Activated T-cell treated with anti-CD3 and anti-CD28 coated beads, Interleukin-2, amount 50 U/mL, for 72 hours (primary cell): ENCODE measurements at regions not wholly inside any gene's neighbourhood (a gene's known extent, or its start where the extent isn't known, plus 50 kb on each side); places are given as distances from the start of the nearest gene placed in this dataset.

Experiments
- ATAC-seq, 2 donors: fragments of 150-1000 bp; cut with Tn5 transposase; replicated peaks in 1 of 2; 2 replicates each; pipeline ENCODE4 v1.10.0; 2021; ENCODE audit warnings: moderate library complexity in 2 of 2, mild to moderate bottlenecking in 1 of 2
- DNase-seq, 2 donors: peaks; one replicate each; pipeline ENCODE4 v3.0.0; 2021 to 2022; ENCODE audit warnings: mixed read lengths in 1 of 2
- H3K27ac Mint-ChIP-seq: one replicate; pipeline ENCODE4 v1.8.0; 2022; ENCODE audit warnings: mild to moderate bottlenecking, moderate library complexity, mixed read lengths
- H3K27me3 Mint-ChIP-seq: one replicate; pipeline ENCODE4 v1.8.0; 2022; ENCODE audit warnings: low read depth, mixed read lengths
- H3K36me3 Mint-ChIP-seq, 2 donors: one replicate each; pipeline ENCODE4 v1.8.0; 2022; ENCODE audit warnings: mixed read lengths in 2 of 2, mild to moderate bottlenecking in 1 of 2; ENCODE audit not compliant: insufficient read depth in 2 of 2
- H3K4me1 Mint-ChIP-seq: one replicate; pipeline ENCODE4 v1.8.0; 2022; ENCODE audit warnings: low read depth, mixed read lengths
- H3K4me3 Mint-ChIP-seq, 2 donors: one replicate each; pipeline ENCODE4 v1.8.0; 2022; ENCODE audit warnings: mild to moderate bottlenecking in 2 of 2, mixed read lengths in 2 of 2, moderate library complexity in 2 of 2
- H3K9me3 Mint-ChIP-seq, 2 donors: one replicate each; pipeline ENCODE4 v1.8.0; 2022; ENCODE audit warnings: mixed read lengths in 2 of 2

- DNase-seq (no peak), ATAC-seq (no peak)
- no peak overlapping the region for H3K4me3 Mint-ChIP-seq
- peaks cover 2 to 3% of the 10 kb centered on the region in 2 donors for H3K9me3 Mint-ChIP-seq
- no peak overlapping the region for H3K27ac Mint-ChIP-seq
- no peaks in the 10 kb centered on the region for H3K36me3 Mint-ChIP-seq
- H3K27me3 Mint-ChIP-seq, result no peaks in the 10 kb centered on the region
- no peaks in the 10 kb centered on the region for H3K4me1 Mint-ChIP-seq
Measured at GRCh38 chr10:56606202-56606601, 245.1 kb upstream of the ZWINT start.

GRCh38 chr10:56605051-56605450, 244.0 kb upstream of the ZWINT start:
- Mint-ChIP-seq H3K4me3 (no peak overlapping the region), H3K9me3 (peaks cover 2 to 3% of the 10 kb centered on the region in 2 donors), H3K4me1 (no peaks in the 10 kb centered on the region), H3K27me3 (no peaks in the 10 kb centered on the region), H3K27ac (no peak overlapping the region), H3K36me3 (no peaks in the 10 kb centered on the region)
- DNase-seq, result no peak
- no peak for ATAC-seq

GRCh38 chr10:56604624-56605023, 243.6 kb upstream of the ZWINT start:
- Mint-ChIP-seq H3K36me3 (no peaks in the 10 kb centered on the region), H3K27ac (no peak overlapping the region), H3K27me3 (no peaks in the 10 kb centered on the region), H3K9me3 (peaks cover 2 to 3% of the 10 kb centered on the region in 2 donors), H3K4me1 (no peaks in the 10 kb centered on the region), H3K4me3 (no peak overlapping the region)
- DNase-seq, result no peak
- no peak for ATAC-seq

GRCh38 chr10:56599201-56599600, 238.1 kb upstream of the ZWINT start:
- Mint-ChIP-seq H3K4me1 (no peaks in the 10 kb centered on the region), H3K36me3 (no peaks in the 10 kb centered on the region), H3K9me3 (peaks cover 0 to 9% of the 10 kb centered on the region in 2 donors), H3K27ac (no peak overlapping the region), H3K4me3 (no peak overlapping the region), H3K27me3 (no peaks in the 10 kb centered on the region)
- DNase-seq, result no peak
- no peak for ATAC-seq

GRCh38 chr10:56596257-56596656, 235.2 kb upstream of the ZWINT start:
- Mint-ChIP-seq H3K4me1 (no peaks in the 10 kb centered on the region), H3K4me3 (no peak overlapping the region), H3K36me3 (peaks cover 0 to 3% of the 10 kb centered on the region in 2 donors), H3K9me3 (peaks cover 0 to 13% of the 10 kb centered on the region in 2 donors), H3K27me3 (no peaks in the 10 kb centered on the region), H3K27ac (no peak overlapping the region)
- ATAC-seq (no peak), DNase-seq (no peak)

- Mint-ChIP-seq H3K4me1 (no peaks in the 10 kb centered on the region), H3K9me3 (peaks cover 0 to 13% of the 10 kb centered on the region in 2 donors), H3K36me3 (peaks cover 0 to 3% of the 10 kb centered on the region in 2 donors), H3K27ac (no peak overlapping the region), H3K27me3 (no peaks in the 10 kb centered on the region), H3K4me3 (no peak overlapping the region)
- DNase-seq (no peak), ATAC-seq (no peak)
Measured at GRCh38 chr10:56593120-56593519, 232.1 kb upstream of the ZWINT start.

GRCh38 chr10:56586461-56586891, 225.4 kb upstream of the ZWINT start:
- Mint-ChIP-seq H3K4me3 (no peak overlapping the region), H3K9me3 (peaks cover 1% of the 10 kb centered on the region in 2 donors), H3K27me3 (no peaks in the 10 kb centered on the region), H3K4me1 (no peaks in the 10 kb centered on the region), H3K27ac (no peak overlapping the region), H3K36me3 (no peaks in the 10 kb centered on the region)
- no peak for DNase-seq
- ATAC-seq, result no peak

GRCh38 chr10:56585447-56586171, 224.6 kb upstream of the ZWINT start:
- H3K36me3 Mint-ChIP-seq, result no peaks in the 10 kb centered on the region
- no peak overlapping the region for H3K4me3 Mint-ChIP-seq

GRCh38 chr10:56583316-56583715, 222.3 kb upstream of the ZWINT start:
- no peaks in the 10 kb centered on the region for H3K4me1 Mint-ChIP-seq
- H3K4me3 Mint-ChIP-seq, result no peak overlapping the region
- H3K36me3 Mint-ChIP-seq, result no peaks in the 10 kb centered on the region
- ATAC-seq, result no peak
- H3K9me3 Mint-ChIP-seq, result peaks cover 3 to 4% of the 10 kb centered on the region in 2 donors
- no peaks in the 10 kb centered on the region for H3K27me3 Mint-ChIP-seq
- DNase-seq, result no peak
- H3K27ac Mint-ChIP-seq, result no peak overlapping the region

More at GRCh38 chr10:56585447-56586171, 224.6 kb upstream of the ZWINT start:
- Mint-ChIP-seq H3K27ac (no peak overlapping the region), H3K9me3 (peaks cover 3 to 4% of the 10 kb centered on the region in 2 donors), H3K27me3 (no peaks in the 10 kb centered on the region), H3K4me1 (no peaks in the 10 kb centered on the region)
- ATAC-seq (no peak), DNase-seq (no peak)

GRCh38 chr10:56567580-56567979, 206.5 kb upstream of the ZWINT start:
- H3K36me3 Mint-ChIP-seq, result peaks cover 2% of the 10 kb centered on the region in 2 donors
- H3K27ac Mint-ChIP-seq, result no peak overlapping the region
- ATAC-seq, result no peak

GRCh38 chr10:56561336-56561735, 200.3 kb upstream of the ZWINT start:
- Mint-ChIP-seq H3K27me3 (no peaks in the 10 kb centered on the region), H3K9me3 (peaks cover 3% of the 10 kb centered on the region in 2 donors), H3K4me3 (no peak overlapping the region), H3K4me1 (no peaks in the 10 kb centered on the region), H3K36me3 (no peaks in the 10 kb centered on the region), H3K27ac (no peak overlapping the region)
- DNase-seq (no peak), ATAC-seq (no peak)

More at GRCh38 chr10:56567580-56567979, 206.5 kb upstream of the ZWINT start:
- no peak overlapping the region for H3K4me3 Mint-ChIP-seq
- peaks cover 0 to 8% of the 10 kb centered on the region in 2 donors for H3K9me3 Mint-ChIP-seq
- H3K27me3 Mint-ChIP-seq, result no peaks in the 10 kb centered on the region
- DNase-seq, result no peak
- H3K4me1 Mint-ChIP-seq, result no peaks in the 10 kb centered on the region

GRCh38 chr10:56551037-56551436, 190.0 kb upstream of the ZWINT start:
- Mint-ChIP-seq H3K27ac (no peak overlapping the region), H3K4me3 (no peak overlapping the region), H3K36me3 (no peaks in the 10 kb centered on the region), H3K4me1 (no peaks in the 10 kb centered on the region), H3K27me3 (no peaks in the 10 kb centered on the region), H3K9me3 (peaks cover 13 to 14% of the 10 kb centered on the region in 2 donors)
- DNase-seq (no peak), ATAC-seq (no peak)

GRCh38 chr10:56547163-56547562, 186.1 kb upstream of the ZWINT start:
- no peak overlapping the region for H3K27ac Mint-ChIP-seq
- H3K4me1 Mint-ChIP-seq, result no peaks in the 10 kb centered on the region
- DNase-seq, result no peak
- no peak overlapping the region for H3K4me3 Mint-ChIP-seq
- no peak for ATAC-seq
- H3K36me3 Mint-ChIP-seq, result no peaks in the 10 kb centered on the region
- peaks cover 3 to 6% of the 10 kb centered on the region in 2 donors for H3K9me3 Mint-ChIP-seq
- no peaks in the 10 kb centered on the region for H3K27me3 Mint-ChIP-seq

GRCh38 chr10:56537984-56538383, 176.9 kb upstream of the ZWINT start:
- Mint-ChIP-seq H3K27ac (no peak overlapping the region), H3K9me3 (peaks cover 5 to 7% of the 10 kb centered on the region in 2 donors), H3K4me3 (no peak overlapping the region), H3K27me3 (no peaks in the 10 kb centered on the region), H3K36me3 (no peaks in the 10 kb centered on the region), H3K4me1 (no peaks in the 10 kb centered on the region)
- DNase-seq, result no peak
- no peak for ATAC-seq
